Immature natural killer cell (primary cell): ENCODE measurements at regions not wholly inside any gene's neighbourhood (a gene's known extent, or its start where the extent isn't known, plus 50 kb on each side); places are given as distances from the start of the nearest gene placed in this dataset.

ENCODE experiments used
- DNase-seq, 3 donors: peaks; one replicate each; pipeline ENCODE4 v3.0.0; 2022; ENCODE audit warnings: mixed read lengths in 1 of 3
- H3K27ac Mint-ChIP-seq, 6 donors: one replicate each; pipeline ENCODE4 v1.8.0; 2020; ENCODE audit warnings: mixed read lengths in 6 of 6, mild to moderate bottlenecking in 5 of 6, inconsistent platforms in 4 of 6, moderate library complexity in 3 of 6
- H3K27me3 Mint-ChIP-seq, 3 donors: one replicate each; pipeline ENCODE4 v1.8.0; 2020 to 2021; ENCODE audit warnings: low read depth in 3 of 3, mild to moderate bottlenecking in 3 of 3, mixed read lengths in 3 of 3, moderate library complexity in 3 of 3, inconsistent platforms in 1 of 3
- H3K36me3 Mint-ChIP-seq, 3 donors: one replicate each; pipeline ENCODE4 v1.8.0; 2020; ENCODE audit warnings: mixed read lengths in 3 of 3, inconsistent platforms in 2 of 3, mild to moderate bottlenecking in 2 of 3
- H3K4me1 Mint-ChIP-seq, 2 donors: one replicate each; pipeline ENCODE4 v1.8.0; 2020; ENCODE audit warnings: inconsistent platforms in 2 of 2, mild to moderate bottlenecking in 2 of 2, mixed read lengths in 2 of 2, moderate library complexity in 1 of 2
- H3K4me3 Mint-ChIP-seq, 5 donors: one replicate each; pipeline ENCODE4 v1.8.0; 2020; ENCODE audit warnings: mild to moderate bottlenecking in 5 of 5, mixed read lengths in 5 of 5, inconsistent platforms in 3 of 5, moderate library complexity in 3 of 5
- H3K9me3 Mint-ChIP-seq, 6 donors: one replicate each; pipeline ENCODE4 v1.8.0; 2020; ENCODE audit warnings: mild to moderate bottlenecking in 6 of 6, mixed read lengths in 6 of 6, inconsistent platforms in 4 of 6, moderate library complexity in 3 of 6

- Mint-ChIP-seq H3K27ac (no peak overlapping the region), H3K4me3 (no peak overlapping the region)
These were observed 345.2 kb upstream of the SYT1 start for GRCh38 chr12:78519422-78519821.

GRCh38 chr12:78530100-78530765 is 334.3 kb upstream of the SYT1 start:
- no peak for DNase-seq
- H3K9me3 Mint-ChIP-seq = peaks cover 0 to 13% (median 7%) of the 10 kb centered on the region in 6 donors
- no peaks in the 10 kb centered on the region for H3K36me3 Mint-ChIP-seq
- H3K4me3 Mint-ChIP-seq = no peak overlapping the region
- H3K27ac Mint-ChIP-seq = no peak overlapping the region
- no peaks in the 10 kb centered on the region for H3K4me1 Mint-ChIP-seq
- peaks cover 0 to 1% (median 0%) of the 10 kb centered on the region in 3 donors for H3K27me3 Mint-ChIP-seq

More at GRCh38 chr12:78519422-78519821, 345.2 kb upstream of the SYT1 start:
- no peaks in the 10 kb centered on the region for H3K4me1 Mint-ChIP-seq
- H3K36me3 Mint-ChIP-seq = peaks cover 0 to under 1% (median 0%) of the 10 kb centered on the region in 3 donors
- peaks cover 18 to 52% (median 32%) of the 10 kb centered on the region in 6 donors for H3K9me3 Mint-ChIP-seq
- peaks cover 2 to 3% (median 3%) of the 10 kb centered on the region in 3 donors for H3K27me3 Mint-ChIP-seq
- DNase-seq = no peak

- H3K27ac Mint-ChIP-seq = no peak overlapping the region
- H3K4me1 Mint-ChIP-seq = no peaks in the 10 kb centered on the region
- peaks cover 2 to 17% (median 7%) of the 10 kb centered on the region in 6 donors for H3K9me3 Mint-ChIP-seq
- peaks cover 0 to 3% (median 0%) of the 10 kb centered on the region in 3 donors for H3K36me3 Mint-ChIP-seq
- no peak for DNase-seq
- peaks cover 0 to 1% (median 0%) of the 10 kb centered on the region in 3 donors for H3K27me3 Mint-ChIP-seq
- H3K4me3 Mint-ChIP-seq = no peak overlapping the region
These were observed 332.6 kb upstream of the SYT1 start for GRCh38 chr12:78531831-78532458.

GRCh38 chr12:78534311-78534710 is 330.3 kb upstream of the SYT1 start:
- DNase-seq = no peak
- no peak overlapping the region for H3K27ac Mint-ChIP-seq
- peaks cover 5 to 27% (median 11%) of the 10 kb centered on the region in 6 donors for H3K9me3 Mint-ChIP-seq
- no peaks in the 10 kb centered on the region for H3K27me3 Mint-ChIP-seq
- no peak overlapping the region for H3K4me3 Mint-ChIP-seq
- H3K4me1 Mint-ChIP-seq = no peaks in the 10 kb centered on the region
- H3K36me3 Mint-ChIP-seq = peaks cover 0 to 3% (median 0%) of the 10 kb centered on the region in 3 donors

- H3K36me3 Mint-ChIP-seq = peaks cover 0 to 3% (median 0%) of the 10 kb centered on the region in 3 donors
- no peak for DNase-seq
- H3K27me3 Mint-ChIP-seq = peaks cover 0 to 3% (median 0%) of the 10 kb centered on the region in 3 donors
- peaks cover 5 to 24% (median 9%) of the 10 kb centered on the region in 6 donors for H3K9me3 Mint-ChIP-seq
- no peak overlapping the region for H3K27ac Mint-ChIP-seq
- H3K4me1 Mint-ChIP-seq = no peaks in the 10 kb centered on the region
- no peak overlapping the region for H3K4me3 Mint-ChIP-seq
These were observed 323.8 kb upstream of the SYT1 start for GRCh38 chr12:78540606-78541336.

GRCh38 chr12:78550831-78551230 is 313.7 kb upstream of the SYT1 start:
- Mint-ChIP-seq H3K27ac (no peak overlapping the region), H3K9me3 (peaks cover 0 to 27% (median 8%) of the 10 kb centered on the region in 6 donors), H3K4me1 (no peaks in the 10 kb centered on the region), H3K4me3 (no peak overlapping the region), H3K27me3 (no peaks in the 10 kb centered on the region), H3K36me3 (no peaks in the 10 kb centered on the region)
- no peak for DNase-seq

- DNase-seq = no peak
- Mint-ChIP-seq H3K4me3 (no peak overlapping the region), H3K27me3 (no peaks in the 10 kb centered on the region), H3K36me3 (no peaks in the 10 kb centered on the region), H3K4me1 (no peaks in the 10 kb centered on the region), H3K27ac (no peak overlapping the region), H3K9me3 (peaks cover 3 to 32% (median 16%) of the 10 kb centered on the region in 6 donors)
These were observed 308.8 kb upstream of the SYT1 start for GRCh38 chr12:78555802-78556201.

GRCh38 chr12:78556651-78557050 is 307.9 kb upstream of the SYT1 start:
- no peaks in the 10 kb centered on the region for H3K4me1 Mint-ChIP-seq
- no peaks in the 10 kb centered on the region for H3K36me3 Mint-ChIP-seq

GRCh38 chr12:78559416-78559815 is 305.2 kb upstream of the SYT1 start:
- no peaks in the 10 kb centered on the region for H3K36me3 Mint-ChIP-seq
- DNase-seq = no peak
- H3K27ac Mint-ChIP-seq = no peak overlapping the region
- H3K9me3 Mint-ChIP-seq = peaks cover 3 to 30% (median 14%) of the 10 kb centered on the region in 6 donors
- no peaks in the 10 kb centered on the region for H3K4me1 Mint-ChIP-seq
- no peaks in the 10 kb centered on the region for H3K27me3 Mint-ChIP-seq
- H3K4me3 Mint-ChIP-seq = no peak overlapping the region

More at GRCh38 chr12:78556651-78557050, 307.9 kb upstream of the SYT1 start:
- DNase-seq = no peak
- no peak overlapping the region for H3K4me3 Mint-ChIP-seq
- no peak overlapping the region for H3K27ac Mint-ChIP-seq
- H3K27me3 Mint-ChIP-seq = no peaks in the 10 kb centered on the region
- peaks cover 3 to 39% (median 19%) of the 10 kb centered on the region in 6 donors for H3K9me3 Mint-ChIP-seq

- H3K36me3 Mint-ChIP-seq = no peaks in the 10 kb centered on the region
These were observed 304.7 kb upstream of the SYT1 start for GRCh38 chr12:78559886-78560285.

GRCh38 chr12:78560633-78561032 is 303.9 kb upstream of the SYT1 start:
- DNase-seq = no peak
- no peak overlapping the region for H3K27ac Mint-ChIP-seq
- H3K9me3 Mint-ChIP-seq = peaks cover 3 to 28% (median 13%) of the 10 kb centered on the region in 6 donors
- H3K27me3 Mint-ChIP-seq = no peaks in the 10 kb centered on the region
- no peaks in the 10 kb centered on the region for H3K36me3 Mint-ChIP-seq
- H3K4me1 Mint-ChIP-seq = no peaks in the 10 kb centered on the region
- no peak overlapping the region for H3K4me3 Mint-ChIP-seq

More at GRCh38 chr12:78559886-78560285, 304.7 kb upstream of the SYT1 start:
- Mint-ChIP-seq H3K4me3 (no peak overlapping the region), H3K9me3 (peaks cover 3 to 28% (median 14%) of the 10 kb centered on the region in 6 donors), H3K27me3 (no peaks in the 10 kb centered on the region), H3K27ac (no peak overlapping the region), H3K4me1 (no peaks in the 10 kb centered on the region)
- no peak for DNase-seq

GRCh38 chr12:78562368-78563205 is 302.0 kb upstream of the SYT1 start:
- Mint-ChIP-seq H3K27ac (peak overlapping the region in 1 of 6 donors; percentile 9), H3K4me3 (no peak overlapping the region)
- DNase-seq = no peak

GRCh38 chr12:78563826-78564225 is 300.7 kb upstream of the SYT1 start:
- no peak overlapping the region for H3K27ac Mint-ChIP-seq
- no peak for DNase-seq
- H3K4me3 Mint-ChIP-seq = no peak overlapping the region
- H3K4me1 Mint-ChIP-seq = no peaks in the 10 kb centered on the region
- H3K9me3 Mint-ChIP-seq = peaks cover 2 to 23% (median 7%) of the 10 kb centered on the region in 6 donors
- no peaks in the 10 kb centered on the region for H3K36me3 Mint-ChIP-seq
- H3K27me3 Mint-ChIP-seq = no peaks in the 10 kb centered on the region

More at GRCh38 chr12:78562368-78563205, 302.0 kb upstream of the SYT1 start:
- Mint-ChIP-seq H3K36me3 (no peaks in the 10 kb centered on the region), H3K4me1 (no peaks in the 10 kb centered on the region), H3K9me3 (peaks cover 3 to 32% (median 12%) of the 10 kb centered on the region in 6 donors), H3K27me3 (no peaks in the 10 kb centered on the region)
